ENCODE measurements at regions not wholly inside any gene's neighbourhood (a gene's known extent, or its start where the extent isn't known, plus 50 kb on each side); places are given as distances from the start of the nearest gene placed in this dataset.
"Not testable (repeated sequence)": the region's sequence is repeated elsewhere in the genome, so short reads cannot be mapped to it uniquely, and the experiment has no call there.

- DNase-seq, result no peak
These were observed 70.2 kb upstream of the ID2 start for GRCh38 chr2:8611700-8612099.

DNA sequence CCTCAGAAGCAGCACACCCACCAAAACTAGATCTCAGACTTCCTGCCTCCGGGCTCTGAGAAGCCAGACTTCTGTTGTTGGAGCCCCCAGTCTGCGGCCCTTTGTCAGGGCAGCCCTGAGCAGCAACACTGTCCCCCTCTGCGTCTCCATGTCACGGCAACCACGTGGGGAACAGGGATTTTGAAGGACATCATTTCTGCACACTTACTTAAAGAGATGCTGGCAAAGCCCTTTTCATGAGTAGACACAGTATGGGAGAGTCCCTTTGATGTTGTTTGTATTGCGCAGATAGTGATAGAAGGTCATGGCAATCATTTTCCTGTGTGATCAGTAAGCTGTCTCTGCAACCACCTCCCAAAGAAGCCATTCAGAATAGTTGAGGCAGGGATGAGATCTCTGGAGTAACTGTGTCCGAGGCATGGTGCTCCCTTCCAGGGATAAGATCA, 69.1 kb upstream of the ID2 start:
- DNase-seq, result no peak

GRCh38 chr2:8613207-8613999, 68.5 kb upstream of the ID2 start:
- not testable (repeated sequence) for DNase-seq

- no peak for DNase-seq
These were observed 67.2 kb upstream of the ID2 start for GRCh38 chr2:8614646-8615045.

- no peak for DNase-seq
These were observed 66.6 kb upstream of the ID2 start for GRCh38 chr2:8615252-8615575.

- DNase-seq, result no peak
These were observed 66.1 kb upstream of the ID2 start for GRCh38 chr2:8615576-8616281.

DNA sequence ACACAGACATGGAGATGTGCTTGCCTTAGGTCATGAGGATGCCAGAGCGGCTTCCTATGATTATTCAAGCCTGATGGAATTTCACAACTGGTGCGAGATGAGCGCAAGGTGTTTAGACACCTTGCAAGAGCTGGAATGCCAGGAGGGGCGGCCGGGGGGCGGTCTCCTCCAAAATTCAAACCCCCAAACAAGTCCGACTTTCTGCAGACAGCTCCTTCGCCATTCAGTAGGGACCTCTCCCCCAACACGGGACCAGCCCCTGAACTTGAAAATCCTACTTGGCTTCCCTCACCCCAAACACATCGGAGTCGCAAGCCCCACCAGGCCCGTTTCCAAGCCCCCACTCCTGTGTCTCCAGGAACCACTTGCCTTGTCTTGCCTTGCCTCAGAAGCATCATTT, 64.8 kb upstream of the ID2 start:
- no peak for DNase-seq

GRCh38 chr2:8617590-8617989, 64.3 kb upstream of the ID2 start:
- DNase-seq, result no peak

- no peak for DNase-seq
These were observed 62.8 kb upstream of the ID2 start for GRCh38 chr2:8619071-8619470.

DNA sequence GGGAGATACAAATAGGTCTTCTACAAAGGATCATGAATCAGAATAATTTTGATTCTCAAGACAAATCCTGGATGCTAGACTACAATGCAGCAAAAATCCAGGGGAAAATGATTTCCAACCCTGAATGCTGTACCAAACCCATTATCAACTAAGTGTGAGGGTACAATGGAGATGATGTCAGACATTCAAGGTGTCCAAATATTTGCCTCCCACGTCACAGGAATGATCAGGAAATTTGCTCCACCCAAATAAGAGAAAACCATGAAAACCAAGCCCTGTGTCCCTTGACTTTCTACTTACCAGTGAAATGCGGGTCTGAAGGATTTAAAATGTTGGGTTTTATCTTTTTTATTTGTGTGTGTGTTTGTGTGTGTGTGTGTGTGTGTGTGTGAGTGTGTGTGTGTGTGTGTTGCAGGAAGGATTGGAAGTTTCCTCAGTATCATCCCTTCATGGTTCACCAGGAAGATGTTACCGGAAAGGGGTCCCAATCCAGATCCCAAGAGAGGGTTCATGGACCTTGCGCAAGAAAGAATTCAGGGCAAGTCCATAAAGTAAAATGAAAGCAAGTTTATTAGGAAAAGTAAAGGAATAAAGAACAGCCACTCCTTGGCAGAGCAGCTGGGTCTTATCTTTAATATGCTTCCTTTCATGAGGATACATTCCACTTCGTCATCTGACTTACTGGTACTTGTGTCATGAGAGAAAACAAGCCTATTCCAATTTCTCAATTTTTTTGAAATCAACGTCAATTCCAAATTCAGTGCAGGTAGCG, 61.1 kb upstream of the ID2 start:
- no peak for DNase-seq

DNA sequence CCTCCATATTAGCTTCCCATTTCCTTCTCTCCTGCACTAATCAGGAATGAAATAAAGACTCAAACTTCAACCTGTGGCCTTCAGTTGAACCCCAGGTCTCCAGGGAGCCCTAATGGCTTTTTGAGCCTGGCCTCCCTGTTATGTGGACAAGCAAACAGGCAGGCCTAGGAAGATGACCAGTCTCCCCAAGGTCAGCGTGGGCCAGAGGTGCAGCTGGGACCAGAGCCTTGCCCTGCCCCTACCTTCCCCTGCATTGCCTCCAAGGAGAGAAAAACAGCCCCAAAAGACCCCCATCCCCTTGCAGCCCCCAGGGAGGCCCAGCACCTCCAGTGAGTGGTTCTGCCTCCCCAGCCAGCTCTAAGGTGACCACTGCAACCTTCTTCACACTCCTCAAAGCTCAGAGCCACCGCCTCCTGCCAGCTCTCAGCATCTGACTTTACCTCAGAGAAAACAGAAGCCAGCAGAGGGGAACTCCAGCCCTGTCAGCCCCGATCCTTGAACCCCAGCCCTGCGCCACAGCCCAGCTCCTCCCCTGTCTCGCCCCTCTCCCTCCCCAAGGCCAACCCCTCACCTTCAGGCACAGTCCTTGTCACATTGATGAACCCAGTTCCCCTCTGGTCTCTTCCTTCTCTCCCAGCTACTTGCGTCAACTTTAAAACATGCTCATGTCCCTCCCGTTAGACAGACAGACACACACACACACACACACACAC, 59.5 kb upstream of the ID2 start:
- no peak for DNase-seq

- no peak for DNase-seq
These were observed 58.9 kb upstream of the ID2 start for GRCh38 chr2:8622924-8623465.

DNA sequence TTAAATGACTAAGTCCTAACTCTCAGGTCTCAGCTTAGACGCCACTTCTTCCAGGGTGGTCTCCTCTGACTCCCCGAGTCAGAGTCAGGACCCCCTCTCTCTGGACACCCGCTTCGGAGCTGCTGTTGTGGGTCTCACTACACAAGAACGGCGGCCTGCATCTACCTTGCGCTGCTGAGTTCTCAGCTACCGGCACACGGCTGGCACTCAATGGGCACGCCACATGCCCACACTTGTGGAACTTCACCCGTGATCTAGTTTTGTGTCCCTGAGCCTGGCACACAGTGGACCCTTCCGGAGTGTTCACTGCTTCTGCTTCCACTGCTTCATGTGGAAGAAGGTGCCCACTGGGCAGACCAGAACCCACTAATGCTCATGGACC, 58.3 kb upstream of the ID2 start:
- no peak for DNase-seq

GRCh38 chr2:8623958-8624591, 57.8 kb upstream of the ID2 start:
- DNase-seq, result no peak

GRCh38 chr2:8624855-8625398, 56.9 kb upstream of the ID2 start:
- DNase-seq, result no peak

DNA sequence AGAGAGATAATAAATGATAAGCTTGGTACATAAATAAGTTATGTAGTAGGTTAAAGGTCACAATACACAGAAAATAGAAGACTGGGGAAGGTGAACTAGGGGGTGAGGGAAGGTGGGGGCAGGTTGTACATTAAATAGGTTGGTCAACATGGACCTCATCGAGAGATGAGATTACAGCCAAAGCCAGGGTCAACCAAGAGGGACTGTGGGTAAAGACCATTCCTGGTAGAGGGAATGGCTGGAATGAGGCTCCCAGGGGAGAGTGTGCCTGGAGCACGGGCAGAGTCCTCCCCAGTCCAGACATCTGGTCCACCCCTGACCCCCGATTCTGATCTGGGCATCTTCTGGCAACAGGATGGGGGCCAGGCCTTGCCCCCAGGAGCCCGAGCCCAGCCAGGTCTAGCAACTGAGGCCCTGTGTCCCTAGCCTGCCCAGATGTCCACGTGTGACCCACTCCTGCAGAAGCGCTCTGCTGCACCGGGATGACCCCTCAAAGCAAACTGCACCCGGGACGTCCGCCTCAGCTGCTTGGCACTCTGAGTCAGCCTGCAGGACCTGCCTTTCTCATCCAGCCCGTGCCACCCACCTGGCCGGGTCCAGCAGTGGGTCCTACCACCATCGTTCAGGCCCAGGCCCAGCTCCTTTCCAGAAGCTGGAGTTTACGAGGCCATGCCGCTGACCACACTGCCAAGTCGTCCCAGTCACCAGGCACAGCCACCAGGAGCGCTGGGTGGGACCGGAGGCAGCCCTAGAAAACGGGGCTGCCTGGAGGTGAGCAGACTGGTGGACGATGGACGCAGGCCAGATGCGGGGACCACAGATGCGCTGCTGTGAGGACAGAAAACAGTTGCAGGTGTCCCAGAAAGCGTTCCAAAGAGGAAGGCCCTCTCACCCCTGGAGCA, 56.2 kb upstream of the ID2 start:
- DNase-seq, result no peak

GRCh38 chr2:8626572-8626971, 55.3 kb upstream of the ID2 start:
- no peak for DNase-seq

GRCh38 chr2:8627019-8627691, 54.7 kb upstream of the ID2 start:
- DNase-seq, result no peak

- DNase-seq, result no peak
These were observed 54.2 kb upstream of the ID2 start for GRCh38 chr2:8627692-8628085.
